Kidney (tissue), 13 donors: ENCODE measurements at regions not wholly inside any gene's neighbourhood (a gene's known extent, or its start where the extent isn't known, plus 50 kb on each side); places are given as distances from the start of the nearest gene placed in this dataset.
A peak's percentile ranks its signal among the peaks of the same experiment; 100 is the strongest.

ENCODE experiments used
- DNase-seq, 5 donors: peaks; one replicate each; pipeline ENCODE4 v3.0.0-alpha.2; 2013 to 2020
- FAIRE-seq: peaks from 2 replicates; lab custom pipeline; 2012; peaks lifted over from hg19 to GRCh38; lab: Jason Lieb, UNC
- H3K27ac ChIP-seq, 2 donors: one replicate each; pipeline ENCODE4 v1.7.0; 2013; ENCODE audit warnings: low read depth in 2 of 2, low read length in 2 of 2, inconsistent platforms in 1 of 2
- H3K27me3 ChIP-seq: one replicate; pipeline ENCODE4 v1.7.1; 2013; ENCODE audit warnings: low read length, inconsistent platforms; ENCODE audit not compliant: control insufficient read depth, insufficient read depth
- H3K36me3 ChIP-seq, 3 donors: one replicate each; pipeline versions ENCODE4 v1.7.0 to v1.7.1; 2013; ENCODE audit warnings: low read length in 3 of 3, control low read depth in 1 of 3, inconsistent platforms in 1 of 3; ENCODE audit not compliant: insufficient read depth in 3 of 3, control insufficient read depth in 2 of 3
- H3K4me1 ChIP-seq, 3 donors: one replicate each; pipeline versions ENCODE4 v1.7.0 to v1.7.1; 2013; ENCODE audit warnings: low read length in 3 of 3, inconsistent platforms in 1 of 3, low read depth in 1 of 3; ENCODE audit not compliant: control insufficient read depth in 2 of 3, insufficient read depth in 2 of 3
- H3K4me3 ChIP-seq, 3 donors: one replicate each; pipeline versions ENCODE4 v1.7.0 to v1.8.1; 2013; ENCODE audit warnings: low read length in 3 of 3, control low read depth in 1 of 3, inconsistent platforms in 1 of 3
- H3K9ac ChIP-seq, 3 donors: one replicate each; pipeline versions ENCODE4 v1.7.0 to v1.7.1; 2013; ENCODE audit warnings: low read length in 3 of 3, control low read depth in 1 of 3, inconsistent platforms in 1 of 3
- H3K9me3 ChIP-seq, 3 donors: one replicate each; pipeline versions ENCODE4 v1.7.0 to v1.7.1; 2013; ENCODE audit warnings: low read length in 3 of 3, control low read depth in 1 of 3, inconsistent platforms in 1 of 3; ENCODE audit not compliant: control insufficient read depth in 2 of 3, insufficient read depth in 1 of 3
- intact Hi-C: fragments of 100-400 bp; cut with DNase I; formaldehyde crosslinking; loops from one replicate; pipeline ENCODE4 v1.11.1; 2022
- TF ChIP-seq, protein P1 (sequence below): IDR thresholded peaks from 3 replicates; pipeline ENCODE4 v1.5.1; 2012; ENCODE audit warnings: mild to moderate bottlenecking, moderate library complexity, borderline replicate concordance; ENCODE audit not compliant: insufficient read depth; ENCODE audit errors: extremely low read depth
- donor health status: control.
- donor health status: control.
- donor health status: control.
- donor health status: control.
- donor health status: control.
- donor health status: DM: yes; HTN: yes; CAD: no.
- donor health status: Normal renal cell carcinoma (clear cell type).

- Histone ChIP-seq H3K4me3 (no peak overlapping the region), H3K36me3 (no peaks in the 10 kb centered on the region), H3K27me3 (no peaks in the 10 kb centered on the region), H3K4me1 (peaks cover 0 to 14% (median 0%) of the 10 kb centered on the region in 3 donors), H3K9ac (no peak overlapping the region), H3K27ac (peak overlapping the region in 1 of 2 donors; percentile 66), H3K9me3 (no peaks in the 10 kb centered on the region)
- no peak for FAIRE-seq
- intact Hi-C loops, result no loop called here
- TF ChIP-seq, protein P1, sequence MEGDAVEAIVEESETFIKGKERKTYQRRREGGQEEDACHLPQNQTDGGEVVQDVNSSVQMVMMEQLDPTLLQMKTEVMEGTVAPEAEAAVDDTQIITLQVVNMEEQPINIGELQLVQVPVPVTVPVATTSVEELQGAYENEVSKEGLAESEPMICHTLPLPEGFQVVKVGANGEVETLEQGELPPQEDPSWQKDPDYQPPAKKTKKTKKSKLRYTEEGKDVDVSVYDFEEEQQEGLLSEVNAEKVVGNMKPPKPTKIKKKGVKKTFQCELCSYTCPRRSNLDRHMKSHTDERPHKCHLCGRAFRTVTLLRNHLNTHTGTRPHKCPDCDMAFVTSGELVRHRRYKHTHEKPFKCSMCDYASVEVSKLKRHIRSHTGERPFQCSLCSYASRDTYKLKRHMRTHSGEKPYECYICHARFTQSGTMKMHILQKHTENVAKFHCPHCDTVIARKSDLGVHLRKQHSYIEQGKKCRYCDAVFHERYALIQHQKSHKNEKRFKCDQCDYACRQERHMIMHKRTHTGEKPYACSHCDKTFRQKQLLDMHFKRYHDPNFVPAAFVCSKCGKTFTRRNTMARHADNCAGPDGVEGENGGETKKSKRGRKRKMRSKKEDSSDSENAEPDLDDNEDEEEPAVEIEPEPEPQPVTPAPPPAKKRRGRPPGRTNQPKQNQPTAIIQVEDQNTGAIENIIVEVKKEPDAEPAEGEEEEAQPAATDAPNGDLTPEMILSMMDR, result no peak
- peak; percentile 71 to 96 (median 77) for DNase-seq
These were observed 62.2 kb upstream of the RTN4 start for GRCh38 chr2:55112229-55113031.

GRCh38 chr2:55111570-55112228 is 61.4 kb upstream of the RTN4 start:
- intact Hi-C loops, result no loop called here
- no peaks in the 10 kb centered on the region for H3K36me3 ChIP-seq
- H3K4me3 ChIP-seq, result no peak overlapping the region
- H3K27ac ChIP-seq, result peak overlapping the region in 1 of 2 donors; percentile 57
- H3K9me3 ChIP-seq, result no peaks in the 10 kb centered on the region
- TF ChIP-seq, protein P1, result no peak
- H3K4me1 ChIP-seq, result peaks cover 0 to 14% (median 0%) of the 10 kb centered on the region in 3 donors
- DNase-seq (peak in 2 of 5 donors; percentile 21 to 81), FAIRE-seq (no peak)
- H3K9ac ChIP-seq, result no peak overlapping the region
- H3K27me3 ChIP-seq, result no peaks in the 10 kb centered on the region

GRCh38 chr2:55111230-55111569 is 60.9 kb upstream of the RTN4 start:
- Histone ChIP-seq H3K9me3 (no peaks in the 10 kb centered on the region), H3K36me3 (no peaks in the 10 kb centered on the region), H3K27me3 (no peaks in the 10 kb centered on the region), H3K4me3 (no peak overlapping the region), H3K27ac (no peak overlapping the region), H3K9ac (no peak overlapping the region), H3K4me1 (peaks cover 0 to 14% (median 0%) of the 10 kb centered on the region in 3 donors)
- intact Hi-C loops, result no loop called here
- no peak for DNase-seq
- FAIRE-seq, result no peak
- TF ChIP-seq, protein P1, result no peak
